GM23338 (cell line): ENCODE measurements at regions not wholly inside any gene's neighbourhood (a gene's known extent, or its start where the extent isn't known, plus 50 kb on each side); places are given as distances from the start of the nearest gene placed in this dataset.
"Not testable (repeated sequence)": the region's sequence is repeated elsewhere in the genome, so short reads cannot be mapped to it uniquely, and the experiment has no call there.

Source experiments
- ATAC-seq: fragments of 200-7000 bp; cut with Tn5 transposase; 3 replicates; pipeline ENCODE4 v1.9.1; 2020
- DNase-seq: peaks from one replicate; pipeline ENCODE4 v3.0.0-alpha.2; 2015; ENCODE audit warnings: low spot score
- H2AFZ ChIP-seq: fragments of 200-600 bp; sonication (generic); 2 replicates; pipeline ENCODE4 v1.8.0; 2016; ENCODE audit warnings: antibody characterized with exemption, mild to moderate bottlenecking, moderate library complexity
- H3F3A ChIP-seq: fragments of 200-600 bp; sonication (generic); replicated peaks from 2 replicates; pipeline ENCODE4 v1.8.0; 2017; ENCODE audit warnings: antibody characterized with exemption, mixed run types, low read depth
- H3K27ac ChIP-seq: fragments of 200-600 bp; sonication (generic); 2 replicates; pipeline ENCODE4 v1.6.1; 2016; ENCODE audit warnings: low read depth
- H3K27me3 ChIP-seq: fragments of 200-600 bp; sonication (generic); 2 replicates; pipeline ENCODE4 v1.8.0; 2016; ENCODE audit warnings: mild to moderate bottlenecking, mixed run types, moderate library complexity; ENCODE audit not compliant: insufficient read depth
- H3K36me3 ChIP-seq: fragments of 200-600 bp; sonication (generic); 2 replicates; pipeline ENCODE4 v1.8.0; 2016; ENCODE audit warnings: mild to moderate bottlenecking; ENCODE audit not compliant: insufficient read depth
- H3K4me1 ChIP-seq: fragments of 200-600 bp; sonication (generic); 2 replicates; pipeline ENCODE4 v1.8.0; 2016; ENCODE audit warnings: mild to moderate bottlenecking, moderate library complexity; ENCODE audit not compliant: insufficient read depth
- H3K4me2 ChIP-seq: fragments of 200-600 bp; sonication (generic); 2 replicates; pipeline ENCODE4 v1.7.1; 2017; ENCODE audit warnings: mixed run types
- H3K4me3 ChIP-seq: fragments of 200-600 bp; sonication (generic); 2 replicates; pipeline ENCODE4 v1.6.1; 2016; ENCODE audit warnings: mixed run types
- H3K79me2 ChIP-seq: fragments of 200-600 bp; sonication (generic); replicated peaks from 2 replicates; pipeline ENCODE4 v1.8.0; 2017; ENCODE audit warnings: mild to moderate bottlenecking; ENCODE audit not compliant: insufficient read depth
- H3K9me2 ChIP-seq: fragments of 200-600 bp; sonication (generic); 2 replicates; pipeline ENCODE4 v1.8.0; 2017; ENCODE audit not compliant: insufficient read depth
- H4K20me1 ChIP-seq: fragments of 200-600 bp; sonication (generic); replicated peaks from 2 replicates; pipeline ENCODE4 v1.8.0; 2017; ENCODE audit warnings: mild to moderate bottlenecking; ENCODE audit not compliant: insufficient read depth
- H3K27ac Mint-ChIP-seq: 2 replicates; pipeline ENCODE4 v1.8.0; 2020; ENCODE audit warnings: inconsistent platforms, mild to moderate bottlenecking, moderate library complexity, mixed read lengths
- H3K27me3 Mint-ChIP-seq: 3 replicates; pipeline ENCODE4 v1.8.0; 2022; ENCODE audit warnings: low read depth, mild to moderate bottlenecking, moderate library complexity, mixed read lengths, inconsistent platforms; ENCODE audit not compliant: insufficient read depth, poor library complexity
- H3K36me3 Mint-ChIP-seq: 3 replicates; pipeline ENCODE4 v1.8.0; 2021; ENCODE audit warnings: low read depth, mild to moderate bottlenecking, inconsistent platforms, moderate library complexity, mixed read lengths
- H3K4me1 Mint-ChIP-seq: 3 replicates; pipeline ENCODE4 v1.8.0; 2020; ENCODE audit warnings: mild to moderate bottlenecking, inconsistent platforms, mixed read lengths
- H3K4me3 Mint-ChIP-seq: 3 replicates; pipeline ENCODE4 v1.8.0; 2021; ENCODE audit warnings: moderate library complexity, mild to moderate bottlenecking, inconsistent platforms, mixed read lengths
- H3K9me3 Mint-ChIP-seq: 3 replicates; pipeline ENCODE4 v1.8.0; 2020; ENCODE audit warnings: moderate library complexity, mild to moderate bottlenecking, inconsistent platforms, mixed read lengths
- CREB1 ChIP-seq: fragments of 250-450 bp; sonication (Bioruptor Pico); IDR thresholded peaks from 2 replicates; pipeline ENCODE4 v1.5.0; 2020; ENCODE audit warnings: low read depth, mild to moderate bottlenecking, moderate library complexity
- CTCF ChIP-seq, 2 experiments: fragments of 200-600 bp in 1 of 2; sonication (generic) in 1 of 2; conservative IDR thresholded peaks; 2 replicates each; pipeline versions ENCODE4 v1.5.1 to v1.6.1; 2016 to 2017; ENCODE audit warnings: antibody characterized with exemption in 2 of 2, low read depth in 2 of 2, mild to moderate bottlenecking in 2 of 2, moderate library complexity in 1 of 2
- ETS1 ChIP-seq: IDR thresholded peaks from 2 replicates; pipeline ENCODE4 v1.6.1; 2016; ENCODE audit warnings: antibody characterized with exemption
- EZH2 ChIP-seq: fragments of 200-600 bp; sonication (generic); IDR thresholded peaks from one replicate; pipeline ENCODE4 v1.8.0; 2017; ENCODE audit warnings: antibody characterized with exemption, mild to moderate bottlenecking, low read depth; ENCODE audit not compliant: unreplicated experiment
- EZH2phosphoT487 ChIP-seq: fragments of 200-600 bp; sonication (generic); IDR thresholded peaks from one replicate; pipeline ENCODE4 v1.8.1; 2018; ENCODE audit warnings: antibody characterized with exemption; ENCODE audit not compliant: unreplicated experiment
- JUNB ChIP-seq: IDR thresholded peaks from one replicate; pipeline ENCODE4 v1.6.1; 2016; ENCODE audit warnings: antibody characterized with exemption; ENCODE audit not compliant: unreplicated experiment
- NANOG ChIP-seq: IDR thresholded peaks from 2 replicates; pipeline ENCODE4 v1.6.1; 2016; ENCODE audit warnings: antibody characterized with exemption, borderline replicate concordance
- STAT1 ChIP-seq: IDR thresholded peaks from one replicate; pipeline ENCODE4 v1.6.1; 2016; ENCODE audit warnings: antibody characterized with exemption; ENCODE audit not compliant: unreplicated experiment
- ZNF114 ChIP-seq: fragments of 250-450 bp; sonication (Bioruptor Pico); IDR thresholded peaks from 2 replicates; pipeline ENCODE4 v1.5.0; 2020; ENCODE audit warnings: mild to moderate bottlenecking, moderate library complexity
- ZNF331 ChIP-seq: fragments of 250-450 bp; sonication (Bioruptor Pico); IDR thresholded peaks from 2 replicates; pipeline ENCODE4 v1.5.0; 2020; ENCODE audit warnings: low read depth, mild to moderate bottlenecking, moderate library complexity
- ZNF462 ChIP-seq: fragments of 250-450 bp; sonication (Bioruptor Pico); IDR thresholded peaks from 2 replicates; pipeline ENCODE4 v1.5.0; 2020; ENCODE audit warnings: mild to moderate bottlenecking, moderate library complexity
- TF ChIP-seq, protein P1 (sequence below): IDR thresholded peaks from one replicate; pipeline ENCODE4 v1.6.1; 2018; ENCODE audit warnings: antibody characterized with exemption; ENCODE audit not compliant: unreplicated experiment

- H3K27ac Mint-ChIP-seq = no peak overlapping the region
- no peaks in the 10 kb centered on the region for H3K36me3 ChIP-seq
- no peaks in the 10 kb centered on the region; the same call in 2 of the 3 replicates for H3K4me1 Mint-ChIP-seq
- no peak overlapping the region for H2AFZ ChIP-seq
- DNase-seq (no peak), ATAC-seq (no peak)
- H3K27ac ChIP-seq = no peak overlapping the region
- no peaks in the 10 kb centered on the region for H3K9me2 ChIP-seq
- no peaks in the 10 kb centered on the region for H3K9me3 Mint-ChIP-seq
- no peaks in the 10 kb centered on the region for H4K20me1 ChIP-seq
- H3K27me3 ChIP-seq = no peaks in the 10 kb centered on the region
- no peaks in the 10 kb centered on the region for H3K79me2 ChIP-seq
- TF ChIP-seq ZNF331 (CRISPR knock-in tag) (no peak), STAT1 (no peak), ZNF462 (CRISPR knock-in tag) (no peak), EZH2phosphoT487 (no peak), ETS1 (no peak), CTCF (conservative IDR thresholded peaks at IDR 0.05; ENCODE audit: low read depth in 2 of 2) (no peak), EZH2 (no peak), ZNF114 (CRISPR knock-in tag) (no peak), NANOG (no peak), CREB1 (CRISPR knock-in tag) (no peak), JUNB (no peak)
- TF ChIP-seq, protein P1, sequence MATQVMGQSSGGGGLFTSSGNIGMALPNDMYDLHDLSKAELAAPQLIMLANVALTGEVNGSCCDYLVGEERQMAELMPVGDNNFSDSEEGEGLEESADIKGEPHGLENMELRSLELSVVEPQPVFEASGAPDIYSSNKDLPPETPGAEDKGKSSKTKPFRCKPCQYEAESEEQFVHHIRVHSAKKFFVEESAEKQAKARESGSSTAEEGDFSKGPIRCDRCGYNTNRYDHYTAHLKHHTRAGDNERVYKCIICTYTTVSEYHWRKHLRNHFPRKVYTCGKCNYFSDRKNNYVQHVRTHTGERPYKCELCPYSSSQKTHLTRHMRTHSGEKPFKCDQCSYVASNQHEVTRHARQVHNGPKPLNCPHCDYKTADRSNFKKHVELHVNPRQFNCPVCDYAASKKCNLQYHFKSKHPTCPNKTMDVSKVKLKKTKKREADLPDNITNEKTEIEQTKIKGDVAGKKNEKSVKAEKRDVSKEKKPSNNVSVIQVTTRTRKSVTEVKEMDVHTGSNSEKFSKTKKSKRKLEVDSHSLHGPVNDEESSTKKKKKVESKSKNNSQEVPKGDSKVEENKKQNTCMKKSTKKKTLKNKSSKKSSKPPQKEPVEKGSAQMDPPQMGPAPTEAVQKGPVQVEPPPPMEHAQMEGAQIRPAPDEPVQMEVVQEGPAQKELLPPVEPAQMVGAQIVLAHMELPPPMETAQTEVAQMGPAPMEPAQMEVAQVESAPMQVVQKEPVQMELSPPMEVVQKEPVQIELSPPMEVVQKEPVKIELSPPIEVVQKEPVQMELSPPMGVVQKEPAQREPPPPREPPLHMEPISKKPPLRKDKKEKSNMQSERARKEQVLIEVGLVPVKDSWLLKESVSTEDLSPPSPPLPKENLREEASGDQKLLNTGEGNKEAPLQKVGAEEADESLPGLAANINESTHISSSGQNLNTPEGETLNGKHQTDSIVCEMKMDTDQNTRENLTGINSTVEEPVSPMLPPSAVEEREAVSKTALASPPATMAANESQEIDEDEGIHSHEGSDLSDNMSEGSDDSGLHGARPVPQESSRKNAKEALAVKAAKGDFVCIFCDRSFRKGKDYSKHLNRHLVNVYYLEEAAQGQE = no peak
- H3K4me3 ChIP-seq = no peak overlapping the region
- no peak overlapping the region for H3K4me2 ChIP-seq
- no peak overlapping the region for H3K4me3 Mint-ChIP-seq
- no peaks in the 10 kb centered on the region for H3F3A ChIP-seq
- no peaks in the 10 kb centered on the region for H3K27me3 Mint-ChIP-seq
- no peaks in the 10 kb centered on the region for H3K36me3 Mint-ChIP-seq
- H3K4me1 ChIP-seq = no peaks in the 10 kb centered on the region
These were observed 403.9 kb upstream of the SMIM31 start for GRCh38 chr4:164350061-164350460.

DNA sequence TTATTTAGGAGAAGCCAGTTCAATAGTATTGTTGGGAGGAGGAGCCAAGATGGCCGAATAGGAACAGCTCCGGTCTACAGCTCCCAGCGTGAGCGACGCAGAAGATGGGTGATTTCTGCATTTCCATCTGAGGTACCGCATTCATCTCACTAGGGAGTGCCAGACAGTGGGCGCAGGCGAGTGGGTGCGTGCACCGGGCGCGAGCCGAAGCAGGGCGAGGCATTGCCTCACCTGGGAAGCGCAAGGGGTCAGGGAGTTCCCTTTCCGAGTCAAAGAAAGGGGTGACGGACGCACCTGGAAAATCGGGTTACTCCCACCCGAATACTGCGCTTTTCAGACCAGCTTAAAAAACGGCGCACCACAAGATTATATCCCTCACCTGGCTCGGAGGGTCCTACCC, 403.2 kb upstream of the SMIM31 start:
- not testable (repeated sequence) for H3K4me3 Mint-ChIP-seq, H3K4me1 Mint-ChIP-seq, H3K4me1 ChIP-seq, H4K20me1 ChIP-seq, H3K27me3 Mint-ChIP-seq, H3K27me3 ChIP-seq, H3F3A ChIP-seq, H3K36me3 Mint-ChIP-seq, H2AFZ ChIP-seq, H3K79me2 ChIP-seq, H3K27ac ChIP-seq, H3K36me3 ChIP-seq, H3K4me3 ChIP-seq, H3K9me3 Mint-ChIP-seq, ATAC-seq, H3K27ac Mint-ChIP-seq, DNase-seq, H3K9me2 ChIP-seq, H3K4me2 ChIP-seq
